ENCODE measurements at regions not wholly inside any gene's neighbourhood (a gene's known extent, or its start where the extent isn't known, plus 50 kb on each side); places are given as distances from the start of the nearest gene placed in this dataset.
"Not testable (repeated sequence)": the region's sequence is repeated elsewhere in the genome, so short reads cannot be mapped to it uniquely, and the experiment has no call there.

- Histone ChIP-seq H3K4me1 (no peaks in the 10 kb centered on the region), H3K27me3 (no peaks in the 10 kb centered on the region), H3K9me3 (peaks cover 0 to 13% of the 10 kb centered on the region in 2 donors), H3K4me3 (no peak overlapping the region), H3K27ac (no peak overlapping the region), H3K36me3 (no peaks in the 10 kb centered on the region)
- TF ChIP-seq CTCF (IDR thresholded peaks at IDR 0.05): no peak
- no peak for DNase-seq (ENCODE audit: low spot score)
These were observed 928.4 kb upstream of the WWC1 start for GRCh38 chr5:167363065-167363464.

- H3K4me3 ChIP-seq: no peak overlapping the region
- H3K9me3 ChIP-seq: no peaks in the 10 kb centered on the region
- no peaks in the 10 kb centered on the region for H3K4me1 ChIP-seq
- TF ChIP-seq CTCF (IDR thresholded peaks at IDR 0.05): no peak
- H3K36me3 ChIP-seq: no peaks in the 10 kb centered on the region
- DNase-seq (ENCODE audit: low spot score): no peak
- no peaks in the 10 kb centered on the region for H3K27me3 ChIP-seq
- H3K27ac ChIP-seq: no peak overlapping the region
These were observed 916.3 kb upstream of the WWC1 start for GRCh38 chr5:167375125-167375524.

- DNase-seq (ENCODE audit: low spot score): no peak
These were observed 912.3 kb upstream of the WWC1 start for GRCh38 chr5:167378894-167379723.

GRCh38 chr5:167381457-167381856 is 910.0 kb upstream of the WWC1 start:
- H3K36me3 ChIP-seq: no peaks in the 10 kb centered on the region
- H3K27ac ChIP-seq: no peak overlapping the region
- DNase-seq (ENCODE audit: low spot score): no peak
- H3K4me1 ChIP-seq: no peaks in the 10 kb centered on the region
- H3K27me3 ChIP-seq: no peaks in the 10 kb centered on the region
- H3K9me3 ChIP-seq: no peaks in the 10 kb centered on the region
- no peak overlapping the region for H3K4me3 ChIP-seq
- TF ChIP-seq CTCF (IDR thresholded peaks at IDR 0.05): no peak

More at GRCh38 chr5:167378894-167379723, 912.3 kb upstream of the WWC1 start:
- Histone ChIP-seq H3K27ac (no peak overlapping the region), H3K9me3 (no peaks in the 10 kb centered on the region), H3K4me1 (no peaks in the 10 kb centered on the region), H3K27me3 (no peaks in the 10 kb centered on the region), H3K4me3 (no peak overlapping the region), H3K36me3 (no peaks in the 10 kb centered on the region)
- TF ChIP-seq CTCF (IDR thresholded peaks at IDR 0.05): no peak

- Histone ChIP-seq H3K36me3 (no peaks in the 10 kb centered on the region), H3K27me3 (no peaks in the 10 kb centered on the region), H3K9me3 (no peaks in the 10 kb centered on the region), H3K27ac (no peak overlapping the region), H3K4me1 (no peaks in the 10 kb centered on the region), H3K4me3 (no peak overlapping the region)
- DNase-seq (ENCODE audit: low spot score): no peak
- TF ChIP-seq CTCF (IDR thresholded peaks at IDR 0.05): no peak
These were observed 901.9 kb upstream of the WWC1 start for GRCh38 chr5:167389537-167389936.

- not testable (repeated sequence) for H3K36me3 ChIP-seq; H3K9me3 ChIP-seq; H3K4me1 ChIP-seq; DNase-seq (ENCODE audit: low spot score); H3K4me3 ChIP-seq; H3K27me3 ChIP-seq; H3K27ac ChIP-seq
These were observed 900.2 kb upstream of the WWC1 start for GRCh38 chr5:167391286-167391685.
